ENCODE measurements at regions not wholly inside any gene's neighbourhood (a gene's known extent, or its start where the extent isn't known, plus 50 kb on each side); places are given as distances from the start of the nearest gene placed in this dataset.

GRCh38 chr12:29869946-29870345 lies 86.2 kb upstream of the TMTC1 start:
- no peak for ATAC-seq
- H3K4me3 Mint-ChIP-seq: no peak overlapping the region
- no peaks in the 10 kb centered on the region for H3K4me1 Mint-ChIP-seq
- H3K36me3 Mint-ChIP-seq: no peaks in the 10 kb centered on the region
- no peaks in the 10 kb centered on the region for H3K27me3 Mint-ChIP-seq
- H3K9me3 Mint-ChIP-seq: peaks cover 12% of the 10 kb centered on the region
- no peak overlapping the region for H3K27ac Mint-ChIP-seq

DNA sequence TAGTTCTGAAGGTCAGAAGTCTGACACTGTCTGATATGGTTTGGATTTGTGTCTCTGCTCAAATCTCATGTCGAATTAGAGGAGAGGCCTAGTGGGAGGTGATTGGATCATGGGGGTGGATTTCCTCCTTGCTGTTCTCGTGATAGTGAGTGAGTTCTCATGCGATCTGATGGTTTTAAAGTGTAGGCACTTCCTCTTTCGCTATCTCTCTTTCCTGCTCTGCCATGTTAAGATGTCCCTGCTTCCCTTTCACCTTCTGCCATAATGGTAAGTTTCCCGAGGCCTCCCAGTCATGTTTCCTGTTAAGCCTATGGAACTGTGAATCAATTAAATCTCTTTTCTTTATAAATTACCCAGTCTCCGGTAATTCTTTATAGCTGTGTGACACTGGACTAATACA lies 84.1 kb upstream of the TMTC1 start:
- ATAC-seq: no peak
- Mint-ChIP-seq H3K4me3 (no peak overlapping the region), H3K27ac (no peak overlapping the region), H3K4me1 (no peaks in the 10 kb centered on the region), H3K36me3 (no peaks in the 10 kb centered on the region), H3K9me3 (peaks cover 12% of the 10 kb centered on the region), H3K27me3 (no peaks in the 10 kb centered on the region)

GRCh38 chr12:29863665-29864064 lies 79.9 kb upstream of the TMTC1 start:
- H3K27ac Mint-ChIP-seq: no peak overlapping the region
- no peak for ATAC-seq
- no peaks in the 10 kb centered on the region for H3K27me3 Mint-ChIP-seq
- no peaks in the 10 kb centered on the region for H3K36me3 Mint-ChIP-seq
- H3K4me1 Mint-ChIP-seq: no peaks in the 10 kb centered on the region
- peaks cover 9% of the 10 kb centered on the region for H3K9me3 Mint-ChIP-seq
- H3K4me3 Mint-ChIP-seq: no peak overlapping the region

GRCh38 chr12:29858270-29858786 lies 74.6 kb upstream of the TMTC1 start:
- H3K27ac Mint-ChIP-seq: no peak overlapping the region
- no peak overlapping the region for H3K4me3 Mint-ChIP-seq
- H3K36me3 Mint-ChIP-seq: no peaks in the 10 kb centered on the region
- ATAC-seq: no peak
- H3K27me3 Mint-ChIP-seq: no peaks in the 10 kb centered on the region
- H3K4me1 Mint-ChIP-seq: no peaks in the 10 kb centered on the region
- H3K9me3 Mint-ChIP-seq: peaks cover 2% of the 10 kb centered on the region

DNA sequence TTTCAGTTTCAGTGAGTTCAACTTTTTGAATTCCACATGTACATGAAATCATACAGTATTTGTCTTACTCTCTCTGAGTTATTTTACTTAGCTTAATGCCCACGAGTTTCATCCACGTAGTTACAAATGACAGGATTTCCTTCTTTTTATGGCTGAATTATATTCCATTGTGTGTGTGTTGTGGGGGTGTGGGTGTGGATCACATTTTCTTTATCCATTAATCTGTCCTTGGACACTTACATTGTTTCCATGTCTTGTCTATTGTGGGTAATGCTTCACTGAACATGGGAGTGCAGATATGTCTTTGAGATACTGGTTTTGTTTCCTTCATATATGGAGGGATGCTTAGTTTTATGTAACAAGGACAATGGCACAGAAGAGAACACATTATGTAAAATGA lies 63.5 kb upstream of the TMTC1 start:
- Mint-ChIP-seq H3K4me3 (no peak overlapping the region), H3K27me3 (no peaks in the 10 kb centered on the region), H3K36me3 (no peaks in the 10 kb centered on the region), H3K9me3 (peaks cover 9% of the 10 kb centered on the region), H3K27ac (no peak overlapping the region), H3K4me1 (no peaks in the 10 kb centered on the region)
- no peak for ATAC-seq

DNA sequence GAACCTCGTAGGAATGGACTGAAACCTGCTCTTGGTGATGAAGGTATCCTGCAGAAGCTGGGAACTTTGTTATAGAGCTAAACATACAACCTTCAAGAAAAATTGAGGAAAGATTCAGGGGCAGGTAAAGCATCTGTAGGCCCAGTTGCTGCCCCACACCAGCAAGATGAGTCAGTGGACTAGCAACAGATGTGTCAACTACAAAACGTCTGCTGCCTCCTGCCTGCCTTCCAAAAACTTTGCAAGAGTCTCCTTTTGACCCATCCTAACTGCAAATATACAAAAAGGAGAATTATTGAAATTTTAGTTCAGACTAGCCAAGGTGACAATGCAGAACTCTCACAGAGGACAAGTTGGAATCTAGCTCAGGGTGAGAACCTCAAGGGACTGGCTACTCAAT lies 60.9 kb upstream of the TMTC1 start:
- Mint-ChIP-seq H3K4me3 (no peak overlapping the region), H3K27me3 (no peaks in the 10 kb centered on the region), H3K9me3 (peaks cover 7% of the 10 kb centered on the region), H3K36me3 (no peaks in the 10 kb centered on the region), H3K27ac (no peak overlapping the region), H3K4me1 (no peaks in the 10 kb centered on the region)
- ATAC-seq: no peak

DNA sequence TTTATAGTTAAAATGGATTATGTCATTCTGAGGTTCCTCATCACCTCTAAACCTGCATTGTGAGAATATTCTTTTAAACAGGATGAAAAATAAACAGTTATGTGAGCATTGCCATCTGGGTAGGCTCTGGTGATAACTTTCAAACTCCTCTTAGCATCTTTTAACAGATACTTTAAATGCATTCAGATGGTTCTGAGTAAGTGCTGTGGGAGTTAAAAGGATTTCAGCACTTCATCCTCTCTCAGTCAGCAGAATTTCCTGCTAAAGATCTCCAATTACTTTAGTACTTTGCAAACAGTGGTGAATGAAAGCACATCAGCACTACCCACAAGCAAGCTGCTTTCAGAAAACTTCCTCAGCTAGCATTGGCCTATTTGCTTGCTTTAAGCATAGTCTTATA lies 59.3 kb upstream of the TMTC1 start:
- Mint-ChIP-seq H3K27me3 (no peaks in the 10 kb centered on the region), H3K9me3 (peaks cover 15% of the 10 kb centered on the region), H3K27ac (no peak overlapping the region), H3K4me3 (no peak overlapping the region), H3K36me3 (no peaks in the 10 kb centered on the region), H3K4me1 (no peaks in the 10 kb centered on the region)
- ATAC-seq: no peak

DNA sequence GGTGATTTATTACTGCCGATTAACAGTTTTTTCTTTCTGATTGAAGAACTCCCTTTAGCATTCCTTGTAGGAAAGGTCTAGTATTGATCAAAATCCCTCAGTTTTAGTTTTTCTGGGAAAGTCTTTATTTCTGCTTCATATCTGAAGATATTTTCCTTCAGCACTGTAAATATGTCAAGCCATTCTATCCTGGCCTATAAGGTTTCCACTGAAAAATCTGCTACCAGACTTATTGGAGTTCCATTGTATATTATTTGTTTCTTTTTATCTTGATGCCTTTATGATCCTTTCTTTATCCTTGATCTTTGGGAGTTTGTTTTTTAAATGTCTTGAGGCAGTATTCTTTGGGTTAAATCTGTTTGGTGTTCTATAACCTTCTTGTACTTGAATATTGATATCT lies 55.0 kb upstream of the TMTC1 start:
- Mint-ChIP-seq H3K4me3 (no peak overlapping the region), H3K4me1 (no peaks in the 10 kb centered on the region), H3K36me3 (no peaks in the 10 kb centered on the region), H3K9me3 (peaks cover 22% of the 10 kb centered on the region), H3K27ac (no peak overlapping the region), H3K27me3 (no peaks in the 10 kb centered on the region)
- ATAC-seq: no peak

All from stimulated activated memory B cell treated with anti-CD40 and anti-IgM and Interleukin-4, amounts not matched to agents 10 μg/mL and 1 μg/mL and 100 μg/mL, for 72 hours (primary cell).